ENCODE measurements at regions not wholly inside any gene's neighbourhood (a gene's known extent, or its start where the extent isn't known, plus 50 kb on each side); places are given as distances from the start of the nearest gene placed in this dataset.
"Not testable (repeated sequence)": the region's sequence is repeated elsewhere in the genome, so short reads cannot be mapped to it uniquely, and the experiment has no call there.

DNA sequence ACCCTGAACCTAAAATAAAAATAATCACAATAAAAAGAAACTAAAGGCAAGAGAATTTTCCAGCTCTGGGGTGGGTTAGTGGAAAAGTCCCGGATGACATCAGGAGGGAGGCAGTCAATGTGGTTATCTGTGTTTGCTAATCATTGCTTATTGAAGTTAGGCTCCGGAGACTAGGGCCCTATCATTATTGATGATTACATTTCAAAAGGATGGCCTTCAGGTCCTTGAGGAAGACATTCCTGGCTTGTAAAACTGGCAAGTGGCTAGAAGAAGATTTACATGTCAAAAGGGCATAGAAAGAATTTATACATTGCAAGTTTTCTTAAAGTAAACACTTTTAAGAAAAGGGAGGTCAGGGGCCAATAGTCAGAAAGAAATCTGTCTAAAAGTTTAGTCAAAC, 123.4 kb downstream of the POSTN start:
- no peak for DNase-seq (ENCODE audit: low spot score)

DNA sequence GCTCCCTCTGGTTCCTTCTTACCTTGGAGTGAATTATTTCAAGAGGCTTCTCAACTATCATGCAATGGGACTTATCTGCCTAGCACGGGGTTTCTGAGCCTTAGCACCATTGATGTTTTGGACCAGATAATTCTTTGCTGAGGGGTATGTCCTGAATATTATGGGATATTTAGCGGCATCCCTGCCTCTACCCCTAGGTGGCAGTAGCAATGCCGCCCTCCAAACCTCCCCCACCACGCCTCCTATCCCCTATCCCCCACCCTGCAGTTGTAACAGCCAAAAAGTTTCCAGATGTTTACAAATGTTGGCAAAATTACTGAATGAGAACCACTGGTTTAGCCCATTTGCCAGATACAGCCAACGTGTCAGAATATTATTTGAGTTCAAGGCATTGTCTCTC, 125.5 kb downstream of the POSTN start:
- DNase-seq (ENCODE audit: low spot score) = no peak

DNA sequence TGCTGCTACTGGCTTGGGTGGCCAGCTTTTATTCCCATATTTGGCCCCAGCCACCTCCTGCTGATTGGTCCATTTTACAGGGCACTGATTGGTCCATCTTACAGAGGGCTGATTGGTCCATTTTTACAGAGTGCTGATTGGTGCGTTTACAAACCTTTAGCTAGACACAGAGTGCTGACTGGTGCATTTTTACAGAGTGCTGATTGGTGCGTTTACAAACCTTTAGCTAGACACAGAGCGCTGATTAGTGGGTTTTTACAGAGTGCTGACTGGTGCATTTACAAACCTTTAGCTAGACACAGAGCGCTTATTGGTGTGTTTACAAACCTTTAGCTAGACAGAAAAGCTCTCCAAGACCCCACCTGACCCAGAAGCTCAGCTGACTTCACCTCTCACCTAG, 126.3 kb downstream of the POSTN start:
- not testable (repeated sequence) for DNase-seq (ENCODE audit: low spot score)

- no peak for DNase-seq (ENCODE audit: low spot score)
These were observed 138.4 kb downstream of the POSTN start for GRCh38 chr13:37460166-37460565.

GRCh38 chr13:37457612-37458011, 141.0 kb downstream of the POSTN start:
- no peak for DNase-seq (ENCODE audit: low spot score)

- no peak for DNase-seq (ENCODE audit: low spot score)
These were observed 142.1 kb downstream of the POSTN start for GRCh38 chr13:37456506-37456905.

DNA sequence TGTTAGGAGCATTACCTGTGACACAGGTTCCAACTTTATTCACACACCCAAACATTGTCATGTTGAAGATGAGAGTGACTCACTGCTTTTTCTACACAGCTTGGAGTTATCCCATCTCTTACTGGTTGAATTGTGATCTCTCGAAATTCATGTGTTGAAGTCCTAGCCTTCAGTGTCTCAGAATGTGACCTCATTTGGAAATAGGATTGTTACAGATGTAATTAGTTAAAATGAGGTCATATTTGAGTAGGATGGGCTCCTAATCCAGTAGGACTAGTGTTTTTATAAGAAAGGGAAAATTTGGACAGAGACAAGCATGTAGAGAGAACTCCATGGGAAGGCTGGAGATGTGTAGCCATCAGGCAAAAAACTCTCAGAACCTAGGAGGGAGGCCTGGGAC, 142.5 kb downstream of the POSTN start:
- no peak for DNase-seq (ENCODE audit: low spot score)

DNA sequence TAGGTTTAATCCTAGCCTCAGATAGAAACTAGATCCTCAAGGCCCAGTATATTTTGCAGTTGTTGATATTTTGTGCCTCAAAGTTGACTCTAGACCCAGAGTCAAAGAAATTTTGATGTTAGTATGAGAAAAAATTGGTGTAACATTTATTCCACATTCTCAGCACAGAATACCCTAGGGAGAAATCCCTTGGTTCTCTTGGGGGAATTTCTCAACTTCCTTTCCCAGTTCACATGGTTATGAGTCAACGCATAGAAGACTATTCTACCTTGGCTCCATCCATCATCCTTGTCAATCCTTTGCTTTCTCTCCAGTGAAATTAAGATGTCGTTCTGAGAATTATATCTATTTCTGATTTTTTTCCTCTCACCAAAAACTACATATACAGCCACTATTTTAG, 145.3 kb downstream of the POSTN start:
- no peak for DNase-seq (ENCODE audit: low spot score)

DNA sequence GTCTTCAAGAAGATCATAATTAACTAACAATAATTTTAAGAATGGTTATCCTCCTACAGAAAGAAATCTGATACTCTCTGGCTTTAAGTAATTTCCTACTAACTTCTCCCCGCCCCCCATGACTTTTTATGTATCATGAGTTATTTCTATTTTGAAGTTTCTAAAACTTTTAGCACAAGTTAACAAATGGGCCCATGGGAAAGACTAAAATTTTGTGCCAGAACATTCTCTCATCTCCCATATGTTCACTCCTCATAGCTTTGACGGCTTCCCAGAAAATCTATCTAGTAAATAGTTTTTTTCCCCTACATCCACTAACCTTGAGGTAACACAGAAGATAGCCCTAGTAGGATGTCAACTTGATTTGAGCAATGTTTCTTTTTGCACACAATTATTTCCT, 148.3 kb downstream of the POSTN start:
- DNase-seq (ENCODE audit: low spot score) = no peak

DNA sequence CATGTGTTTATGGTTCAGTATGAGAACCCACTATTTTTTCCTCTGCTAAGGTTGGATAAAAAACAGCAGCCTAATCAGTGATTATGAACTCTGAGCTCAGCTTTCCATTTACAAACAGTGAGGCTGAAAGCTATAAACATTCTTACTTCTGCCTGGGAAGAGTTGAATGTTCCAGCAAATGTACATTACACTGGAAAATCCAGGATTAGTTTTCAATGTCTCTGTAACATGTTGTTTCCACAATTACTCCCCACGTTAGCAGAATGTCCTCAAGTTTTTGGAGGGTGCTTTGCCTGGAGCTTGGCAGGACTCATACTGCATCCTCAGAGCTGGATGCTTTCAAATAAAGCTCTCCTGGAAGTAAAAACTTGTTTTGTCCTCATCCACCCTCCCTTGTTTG, 150.4 kb downstream of the POSTN start:
- no peak for DNase-seq (ENCODE audit: low spot score)

GRCh38 chr13:37446503-37446902, 152.1 kb downstream of the POSTN start:
- DNase-seq (ENCODE audit: low spot score) = peak; percentile 86

DNA sequence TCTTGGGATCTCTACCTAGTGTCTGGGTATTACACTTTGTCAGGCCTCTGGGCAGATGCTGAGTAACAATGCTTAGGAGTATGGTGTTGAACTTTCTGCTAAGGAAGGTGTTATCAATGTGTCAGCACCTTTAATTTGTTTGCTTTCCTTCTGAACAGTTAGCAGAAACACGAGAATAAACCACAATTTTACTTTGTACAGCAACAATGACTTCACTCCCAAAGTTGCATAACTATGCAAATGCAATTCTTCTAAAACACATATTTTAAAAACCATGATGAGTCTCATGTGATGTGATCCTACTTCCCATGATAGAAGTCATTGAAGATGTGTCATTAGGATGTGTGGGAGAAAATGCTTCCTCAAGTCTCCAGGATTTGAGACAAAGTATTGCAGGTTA, 155.0 kb downstream of the POSTN start:
- peak; percentile 63 for DNase-seq (ENCODE audit: low spot score)

DNA sequence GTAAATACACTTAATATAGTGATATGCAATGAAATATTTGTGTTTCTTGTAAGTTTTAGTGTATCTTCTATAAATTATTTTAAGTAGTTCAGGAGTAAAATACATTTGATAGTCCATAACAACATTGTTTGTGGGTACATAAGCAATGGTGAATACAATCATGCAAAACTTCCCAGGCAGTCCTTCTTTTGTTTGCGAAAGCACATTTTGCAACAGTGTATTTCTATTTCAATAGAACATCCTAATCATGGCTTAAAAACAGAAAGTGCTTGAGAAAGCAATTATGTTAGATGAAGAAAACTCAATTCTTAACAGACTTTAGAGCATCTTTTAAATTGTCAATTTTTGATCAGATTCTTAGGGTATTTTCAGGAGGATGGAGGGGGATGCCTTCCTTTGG, 155.6 kb downstream of the POSTN start:
- no peak for DNase-seq (ENCODE audit: low spot score)

GRCh38 chr13:37435881-37436280, 162.7 kb downstream of the POSTN start:
- no peak for DNase-seq (ENCODE audit: low spot score)

GRCh38 chr13:37433086-37433485, 165.5 kb downstream of the POSTN start:
- no peak for DNase-seq (ENCODE audit: low spot score)

DNA sequence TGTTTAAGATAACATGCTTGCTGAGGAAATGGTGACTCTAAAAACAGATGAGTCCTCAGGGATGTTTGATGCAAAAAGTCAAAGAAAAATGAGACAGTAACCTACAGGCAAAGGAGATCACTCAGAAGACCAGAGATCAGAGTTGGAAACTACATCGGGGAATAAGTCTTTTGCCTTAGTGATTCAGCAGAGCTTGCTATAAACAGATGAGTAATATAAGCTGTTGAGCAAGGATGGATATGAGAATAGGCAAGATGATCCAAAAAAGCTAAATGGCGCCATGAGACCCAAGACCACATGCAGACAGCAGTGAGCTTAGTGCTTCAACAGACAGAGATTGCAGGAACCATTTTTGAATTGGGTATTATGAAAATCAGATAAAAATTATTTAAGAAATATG, 168.6 kb downstream of the POSTN start:
- DNase-seq (ENCODE audit: low spot score) = peak; percentile 71

DNA sequence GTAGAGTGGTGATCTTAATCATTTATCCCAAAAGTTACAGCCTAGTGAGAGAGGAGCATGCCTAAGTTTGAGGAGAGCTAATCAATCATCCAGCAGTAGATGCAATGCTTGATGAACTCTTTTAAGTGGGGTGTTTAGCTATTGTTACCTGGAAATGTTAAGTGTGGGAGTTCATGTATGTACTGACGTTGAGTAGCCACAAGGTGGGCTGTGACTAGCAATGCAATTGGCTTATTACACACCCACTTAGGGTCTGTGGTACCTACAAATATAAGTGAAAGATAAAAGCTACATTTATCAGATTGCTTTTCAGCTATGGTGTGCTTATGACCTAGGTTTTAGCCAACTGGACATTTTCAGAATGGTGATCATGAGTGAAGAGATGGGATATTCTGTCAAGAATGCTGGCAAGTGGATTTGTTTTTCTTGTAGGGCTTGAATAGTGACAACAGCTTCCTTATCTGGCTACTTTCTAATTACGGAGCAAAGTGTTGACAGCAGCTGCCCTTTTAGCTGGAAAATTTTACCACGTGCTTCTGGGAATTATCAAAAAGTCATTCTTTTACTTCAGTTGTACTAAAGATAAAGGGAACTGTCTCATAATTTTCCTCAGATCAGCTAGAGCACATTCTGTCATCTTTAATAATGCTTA, 170.6 kb downstream of the POSTN start:
- DNase-seq (ENCODE audit: low spot score) = no peak

GRCh38 chr13:37418490-37418889, 180.1 kb downstream of the POSTN start:
- DNase-seq (ENCODE audit: low spot score) = no peak

GRCh38 chr13:37417060-37417441, 181.5 kb downstream of the POSTN start:
- no peak for DNase-seq (ENCODE audit: low spot score)

- DNase-seq (ENCODE audit: low spot score) = no peak
These were observed 182.1 kb downstream of the POSTN start for GRCh38 chr13:37416291-37417059.

- no peak for DNase-seq (ENCODE audit: low spot score)
These were observed 185.4 kb downstream of the POSTN start for GRCh38 chr13:37413161-37413560.

- DNase-seq (ENCODE audit: low spot score) = peak; percentile 46
These were observed 186.2 kb downstream of the POSTN start for GRCh38 chr13:37412241-37412921.

DNA sequence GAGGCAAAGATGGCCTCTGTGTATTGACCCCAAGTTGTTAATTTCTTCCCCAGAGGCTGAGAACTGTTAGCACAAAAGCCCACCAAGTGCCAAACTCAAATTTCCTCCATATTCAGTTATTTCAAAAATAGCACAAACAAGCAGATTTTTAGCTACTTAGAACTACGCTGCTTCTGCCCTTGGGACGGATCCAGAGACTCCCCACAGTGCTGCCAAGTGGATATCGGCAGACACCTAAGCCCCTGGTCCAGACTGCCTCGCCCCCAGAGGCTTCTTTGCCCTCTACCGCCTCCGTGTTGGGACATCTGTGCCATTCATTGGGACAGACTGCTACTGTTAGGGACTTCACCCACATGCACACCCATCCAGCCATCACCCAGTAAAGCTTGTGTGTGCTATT, 188.3 kb downstream of the POSTN start:
- DNase-seq (ENCODE audit: low spot score) = no peak
